T-helper 1 cell (primary cell): ENCODE measurements at regions not wholly inside any gene's neighbourhood (a gene's known extent, or its start where the extent isn't known, plus 50 kb on each side); places are given as distances from the start of the nearest gene placed in this dataset.
"Not testable (repeated sequence)": the region's sequence is repeated elsewhere in the genome, so short reads cannot be mapped to it uniquely, and the experiment has no call there.

Experiments
- DNase-seq, 5 donors: peaks; one replicate each; pipeline ENCODE4 v3.0.0-alpha.2; 2012 to 2020

- DNase-seq: no peak
These were observed 296.7 kb downstream of the ZNF326 start for GRCh38 chr1:90291431-90292216.

DNA sequence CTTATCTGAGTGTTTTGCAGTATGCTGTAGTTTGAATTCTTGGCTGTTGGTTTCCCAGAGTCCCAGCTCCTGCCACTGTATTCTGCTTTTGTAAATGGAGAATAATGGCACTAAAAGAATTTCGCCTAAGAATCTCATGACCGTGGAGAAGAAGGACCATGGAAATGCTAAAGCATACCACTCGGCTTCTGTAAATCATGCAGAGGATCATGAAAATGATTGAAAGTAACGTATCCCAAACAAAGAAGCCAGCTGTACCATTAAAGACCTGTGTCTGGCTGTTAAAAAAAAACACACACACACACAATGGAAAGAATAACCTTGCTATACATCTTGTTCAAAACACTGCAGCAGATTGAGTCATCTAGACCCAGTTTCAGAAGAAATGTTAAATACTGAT lies 287.9 kb downstream of the ZNF326 start:
- no peak for DNase-seq

- not testable (repeated sequence) for DNase-seq
These were observed 287.0 kb downstream of the ZNF326 start for GRCh38 chr1:90281886-90282285.

- DNase-seq: no peak
These were observed 282.4 kb downstream of the ZNF326 start for GRCh38 chr1:90277270-90277669.

- no peak for DNase-seq
These were observed 279.5 kb downstream of the ZNF326 start for GRCh38 chr1:90274376-90274775.

DNA sequence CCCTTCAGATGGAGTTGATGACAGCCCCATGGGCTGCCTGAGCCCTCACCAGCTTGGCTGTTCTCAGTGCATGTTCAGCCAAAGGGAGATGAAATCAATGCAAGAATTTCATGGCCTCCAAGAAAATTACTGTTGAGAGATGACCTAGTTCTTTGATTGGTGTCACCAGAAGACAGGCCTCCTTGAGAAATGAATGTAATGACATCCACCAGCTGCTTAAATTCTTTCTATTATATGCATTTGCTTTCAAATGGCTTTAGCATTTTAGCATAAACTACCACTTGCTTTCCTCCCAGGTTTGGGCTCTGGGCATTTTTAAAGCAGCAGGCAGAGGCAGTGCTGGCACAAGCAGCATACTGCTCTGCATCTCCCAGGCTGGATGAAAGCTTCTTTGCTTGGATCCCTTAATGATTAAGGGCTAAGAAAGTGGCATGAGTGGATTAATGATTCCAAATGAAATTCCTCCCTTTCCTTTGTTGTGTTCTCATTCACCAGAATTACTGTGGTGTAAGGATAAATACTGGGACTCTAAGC lies 278.4 kb downstream of the ZNF326 start:
- DNase-seq: no peak

- DNase-seq: no peak
These were observed 267.9 kb downstream of the ZNF326 start for GRCh38 chr1:90262791-90263190.

GRCh38 chr1:90262286-90262685 lies 267.4 kb downstream of the ZNF326 start:
- DNase-seq: no peak

DNA sequence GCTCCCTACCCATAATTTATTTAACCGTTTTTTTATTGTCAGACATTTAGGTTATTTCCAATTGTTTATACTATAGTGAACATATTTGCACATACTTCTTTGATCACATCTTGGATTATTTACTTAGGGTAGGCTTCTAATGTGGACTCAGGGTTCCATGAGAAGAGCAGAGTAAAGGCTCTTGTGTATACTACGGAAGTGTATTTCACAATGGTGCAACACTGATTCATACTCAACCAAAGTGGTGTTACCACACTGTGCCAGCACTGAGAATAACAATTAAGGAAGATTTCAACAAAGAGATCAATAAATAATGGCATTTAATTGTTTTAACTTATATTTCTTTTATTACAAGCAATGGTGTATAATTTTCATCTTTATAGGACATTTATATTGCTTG lies 251.2 kb downstream of the ZNF326 start:
- DNase-seq: no peak

GRCh38 chr1:90236493-90236892 lies 241.6 kb downstream of the ZNF326 start:
- DNase-seq: no peak

GRCh38 chr1:90223401-90223800 lies 228.5 kb downstream of the ZNF326 start:
- no peak for DNase-seq

GRCh38 chr1:90220941-90221693 lies 226.2 kb downstream of the ZNF326 start:
- DNase-seq: no peak

- DNase-seq: no peak
These were observed 225.6 kb downstream of the ZNF326 start for GRCh38 chr1:90220496-90220895.

GRCh38 chr1:90219166-90219871 lies 224.4 kb downstream of the ZNF326 start:
- not testable (repeated sequence) for DNase-seq

DNA sequence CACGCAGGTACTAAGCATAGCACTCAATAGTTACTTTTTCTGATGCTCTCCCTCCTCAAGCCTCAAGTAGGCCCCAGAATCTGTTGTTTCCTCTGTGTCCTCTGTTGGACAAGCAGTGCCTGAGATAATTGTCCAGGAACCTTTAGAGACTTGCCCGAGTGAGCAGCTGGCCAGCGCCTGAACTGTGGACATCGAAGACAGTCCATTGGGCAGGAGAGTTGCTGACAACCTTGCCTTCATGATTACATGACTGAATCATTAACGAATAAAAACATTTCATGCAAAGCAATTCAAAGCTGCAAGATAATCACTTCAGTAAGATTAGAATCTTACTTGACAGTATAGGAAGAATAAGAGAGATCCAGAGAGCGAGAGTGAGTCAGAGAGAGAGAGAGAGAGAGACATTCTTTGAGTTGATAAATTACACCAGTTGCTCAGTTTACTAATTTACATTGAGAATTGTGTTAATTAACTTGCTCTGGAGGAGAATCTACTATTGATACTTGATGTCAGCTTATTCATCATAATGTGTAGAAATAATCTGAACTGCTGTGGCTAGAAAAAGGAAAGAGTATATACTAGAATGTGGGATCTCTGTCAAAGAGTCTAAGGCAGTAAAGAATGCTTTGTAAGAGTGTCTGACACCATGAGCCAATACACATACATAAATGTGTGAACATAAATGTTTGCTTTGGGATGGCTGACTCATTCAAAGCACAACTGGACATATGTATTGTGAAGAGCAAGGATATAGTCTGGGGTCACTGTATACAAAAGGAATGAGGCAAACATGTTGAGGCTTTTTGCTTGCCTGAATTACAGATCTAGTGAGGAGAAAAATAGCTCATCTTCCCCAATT lies 216.0 kb downstream of the ZNF326 start:
- no peak for DNase-seq

- DNase-seq: no peak
These were observed 214.0 kb downstream of the ZNF326 start for GRCh38 chr1:90208949-90209348.

- DNase-seq: no peak
These were observed 211.3 kb downstream of the ZNF326 start for GRCh38 chr1:90206260-90206659.

- no peak for DNase-seq
These were observed 209.9 kb downstream of the ZNF326 start for GRCh38 chr1:90204780-90205179.

DNA sequence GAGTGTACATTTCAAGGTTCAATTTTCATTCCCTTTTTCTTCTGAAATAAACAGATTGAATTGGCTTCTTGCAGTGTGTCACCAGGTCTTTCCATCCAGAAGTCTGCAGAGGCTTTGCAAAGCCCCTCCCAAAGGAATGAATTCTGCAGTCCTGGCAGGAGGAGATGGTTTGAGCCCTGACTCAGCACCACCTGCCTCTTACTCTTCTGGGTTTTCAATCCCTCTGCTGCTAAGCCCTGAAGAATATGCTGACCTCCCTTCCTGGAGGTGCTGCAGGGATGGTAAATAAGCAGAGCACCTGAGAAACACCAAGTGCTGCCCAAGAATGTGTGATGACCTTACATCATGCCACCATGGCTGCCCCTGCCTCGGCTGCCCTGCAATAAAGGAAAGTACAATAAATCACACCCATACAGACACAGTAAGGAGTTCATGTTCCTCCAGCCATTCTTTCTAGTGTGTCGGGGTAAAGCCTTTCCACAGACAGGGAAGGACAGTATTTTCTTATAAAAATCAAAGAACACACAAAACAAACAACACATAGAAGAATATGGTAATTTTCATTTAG lies 209.2 kb downstream of the ZNF326 start:
- no peak for DNase-seq

GRCh38 chr1:90201467-90202358 lies 206.8 kb downstream of the ZNF326 start:
- DNase-seq: no peak
